Loucy (cell line): ENCODE measurements at regions not wholly inside any gene's neighbourhood (a gene's known extent, or its start where the extent isn't known, plus 50 kb on each side); places are given as distances from the start of the nearest gene placed in this dataset.

ENCODE experiments used
- H2AFZ ChIP-seq: fragments of 200-600 bp; sonication (generic); 2 replicates; pipeline ENCODE4 v1.6.0; 2016; ENCODE audit warnings: antibody characterized with exemption, mild to moderate bottlenecking, low read length, moderate library complexity
- H3F3A ChIP-seq: fragments of 200-600 bp; 2 replicates; pipeline ENCODE4 v1.6.0; 2016; ENCODE audit warnings: antibody characterized with exemption, low read depth, mild to moderate bottlenecking
- H3K27me3 ChIP-seq: fragments of 200-600 bp; sonication (generic); 2 replicates; pipeline ENCODE4 v1.6.1; 2014; ENCODE audit warnings: low read length, mild to moderate bottlenecking; ENCODE audit not compliant: insufficient read depth, poor library complexity, severe bottlenecking
- H3K36me3 ChIP-seq: fragments of 200-600 bp; sonication (generic); 2 replicates; pipeline ENCODE4 v1.6.1; 2016; ENCODE audit warnings: low read length; ENCODE audit not compliant: insufficient read depth
- H3K4me1 ChIP-seq: fragments of 200-600 bp; sonication (generic); 2 replicates; pipeline ENCODE4 v1.5.1; 2014; ENCODE audit warnings: low read length, mild to moderate bottlenecking; ENCODE audit not compliant: insufficient read depth, poor library complexity, severe bottlenecking
- H3K4me2 ChIP-seq: fragments of 200-600 bp; sonication (generic); 2 replicates; pipeline ENCODE4 v1.6.0; 2014; ENCODE audit warnings: antibody characterized with exemption, low read length, low read depth, mild to moderate bottlenecking; ENCODE audit not compliant: poor library complexity, severe bottlenecking
- H3K4me3 ChIP-seq: fragments of 200-600 bp; sonication (generic); 2 replicates; pipeline ENCODE4 v1.5.1; 2014; ENCODE audit warnings: low read length, mild to moderate bottlenecking, mixed read lengths; ENCODE audit not compliant: poor library complexity, severe bottlenecking
- H3K79me2 ChIP-seq: fragments of 200-600 bp; sonication (generic); 2 replicates; pipeline ENCODE4 v1.6.1; 2014; ENCODE audit warnings: low read length; ENCODE audit not compliant: insufficient read depth
- H3K9ac ChIP-seq: fragments of 200-600 bp; sonication (generic); 2 replicates; pipeline ENCODE4 v1.6.0; 2014; ENCODE audit warnings: mild to moderate bottlenecking, low read depth, low read length, moderate library complexity; ENCODE audit not compliant: poor library complexity, severe bottlenecking
- H3K9me2 ChIP-seq: fragments of 200-600 bp; sonication (generic); replicated peaks from 2 replicates; pipeline ENCODE4 v1.6.1; 2016; ENCODE audit warnings: low read depth, low read length, mixed read lengths
- H3K9me3 ChIP-seq: fragments of 200-600 bp; sonication (generic); 2 replicates; pipeline ENCODE4 v1.6.1; 2014; ENCODE audit warnings: mild to moderate bottlenecking, antibody characterized with exemption, low read length, low read depth; ENCODE audit not compliant: insufficient read depth
- H4K20me1 ChIP-seq: fragments of 200-600 bp; sonication (generic); 2 replicates; pipeline ENCODE4 v1.6.0; 2014; ENCODE audit warnings: antibody characterized with exemption, low read length, mild to moderate bottlenecking; ENCODE audit not compliant: insufficient read depth, poor library complexity, severe bottlenecking
- EZH2phosphoT487 ChIP-seq: fragments of 200-600 bp; IDR thresholded peaks from 2 replicates; pipeline ENCODE4 v1.6.1; 2018; ENCODE audit warnings: antibody characterized with exemption, mild to moderate bottlenecking, moderate library complexity, borderline replicate concordance
- TF ChIP-seq, protein P1 (sequence below): fragments of 200-600 bp; sonication (generic); conservative IDR thresholded peaks from 2 replicates; pipeline ENCODE4 v1.5.1; 2014; ENCODE audit warnings: mild to moderate bottlenecking, antibody characterized with exemption, low read length

DNA sequence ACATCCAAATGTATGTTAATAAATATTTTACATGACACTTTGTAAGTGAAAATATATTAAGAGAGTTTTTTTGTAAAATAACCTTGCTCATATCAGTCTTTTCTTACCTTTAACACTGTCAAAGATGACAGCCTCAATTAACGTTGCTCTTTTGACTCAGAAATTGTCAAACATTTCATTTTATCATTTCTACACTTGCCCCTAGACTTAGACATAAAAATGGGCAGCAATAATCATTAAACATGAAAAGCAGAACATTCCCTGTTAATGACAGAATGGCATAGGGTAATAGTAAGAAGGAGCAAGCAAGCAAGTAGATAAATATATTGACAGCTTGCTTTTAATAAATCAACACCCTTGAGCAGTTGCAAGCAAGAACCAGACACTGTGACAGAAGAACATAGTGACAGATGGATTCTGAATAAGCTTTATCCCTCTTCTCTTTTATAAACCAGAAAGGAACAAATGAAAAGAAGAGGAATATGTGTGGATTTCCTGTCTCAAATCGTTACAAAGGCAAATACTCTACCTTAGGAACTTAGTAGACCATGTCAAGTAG, 796.0 kb upstream of the CHD1 start:
- H3K27me3 ChIP-seq: no peaks in the 10 kb centered on the region

DNA sequence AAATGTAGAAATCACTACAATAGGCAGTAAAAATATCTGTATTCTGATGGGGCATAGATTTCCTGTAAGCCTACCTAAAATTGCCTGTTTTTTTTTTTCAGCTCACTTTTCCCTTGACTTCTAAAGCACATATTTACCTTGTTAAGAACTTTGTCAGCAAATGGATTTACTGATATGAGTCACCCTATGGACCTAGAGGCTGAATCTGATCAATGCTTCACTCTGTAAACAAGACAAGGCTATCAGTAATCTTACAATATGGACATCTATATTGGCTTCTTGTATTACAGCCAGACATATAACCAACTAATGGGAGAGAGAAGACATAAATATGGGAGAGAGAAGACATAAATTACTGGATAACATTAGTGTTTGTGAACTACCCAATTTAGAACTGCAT, 792.7 kb upstream of the CHD1 start:
- Histone ChIP-seq H3K4me3 (no peak overlapping the region), H3K9me2 (no peaks in the 10 kb centered on the region), H3K9ac (no peak overlapping the region), H3K36me3 (no peaks in the 10 kb centered on the region), H3K9me3 (no peaks in the 10 kb centered on the region), H3K4me2 (no peak overlapping the region), H2AFZ (no peak overlapping the region), H4K20me1 (no peaks in the 10 kb centered on the region), H3K79me2 (no peaks in the 10 kb centered on the region), H3K4me1 (no peaks in the 10 kb centered on the region), H3K27me3 (no peaks in the 10 kb centered on the region), H3F3A (no peaks in the 10 kb centered on the region)
- no peak for TF ChIP-seq EZH2phosphoT487
- TF ChIP-seq, protein P1, sequence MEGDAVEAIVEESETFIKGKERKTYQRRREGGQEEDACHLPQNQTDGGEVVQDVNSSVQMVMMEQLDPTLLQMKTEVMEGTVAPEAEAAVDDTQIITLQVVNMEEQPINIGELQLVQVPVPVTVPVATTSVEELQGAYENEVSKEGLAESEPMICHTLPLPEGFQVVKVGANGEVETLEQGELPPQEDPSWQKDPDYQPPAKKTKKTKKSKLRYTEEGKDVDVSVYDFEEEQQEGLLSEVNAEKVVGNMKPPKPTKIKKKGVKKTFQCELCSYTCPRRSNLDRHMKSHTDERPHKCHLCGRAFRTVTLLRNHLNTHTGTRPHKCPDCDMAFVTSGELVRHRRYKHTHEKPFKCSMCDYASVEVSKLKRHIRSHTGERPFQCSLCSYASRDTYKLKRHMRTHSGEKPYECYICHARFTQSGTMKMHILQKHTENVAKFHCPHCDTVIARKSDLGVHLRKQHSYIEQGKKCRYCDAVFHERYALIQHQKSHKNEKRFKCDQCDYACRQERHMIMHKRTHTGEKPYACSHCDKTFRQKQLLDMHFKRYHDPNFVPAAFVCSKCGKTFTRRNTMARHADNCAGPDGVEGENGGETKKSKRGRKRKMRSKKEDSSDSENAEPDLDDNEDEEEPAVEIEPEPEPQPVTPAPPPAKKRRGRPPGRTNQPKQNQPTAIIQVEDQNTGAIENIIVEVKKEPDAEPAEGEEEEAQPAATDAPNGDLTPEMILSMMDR: no peak

More for the DNA sequence above, 796.0 kb upstream of the CHD1 start:
- TF ChIP-seq EZH2phosphoT487: no peak
- TF ChIP-seq, protein P1: no peak
- H3K36me3 ChIP-seq: no peaks in the 10 kb centered on the region
- H3K4me2 ChIP-seq: no peak overlapping the region
- H3K9me3 ChIP-seq: no peaks in the 10 kb centered on the region
- H2AFZ ChIP-seq: no peak overlapping the region
- H3K9me2 ChIP-seq: no peaks in the 10 kb centered on the region
- no peak overlapping the region for H3K9ac ChIP-seq
- H3K4me1 ChIP-seq: no peaks in the 10 kb centered on the region
- H3K4me3 ChIP-seq: no peak overlapping the region
- H3K79me2 ChIP-seq: no peaks in the 10 kb centered on the region
- no peaks in the 10 kb centered on the region for H4K20me1 ChIP-seq
- no peaks in the 10 kb centered on the region for H3F3A ChIP-seq

DNA sequence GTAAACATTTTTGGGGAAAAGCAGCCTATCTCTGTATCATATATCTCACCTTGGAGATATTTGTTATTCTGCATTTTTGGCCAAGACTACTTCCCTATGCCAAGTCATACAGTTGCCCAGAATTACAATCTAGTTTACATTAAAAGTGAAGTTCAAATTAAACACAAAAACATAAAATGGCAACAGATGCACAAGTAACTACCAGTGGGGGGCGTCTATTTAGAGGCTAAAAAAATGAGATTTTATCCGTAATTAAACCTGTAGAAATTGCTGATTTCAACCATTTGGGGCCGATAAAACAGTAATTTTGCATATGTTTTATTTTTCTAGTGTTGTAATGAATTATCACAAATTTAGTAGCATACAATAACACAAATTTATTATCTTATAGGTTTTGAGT, 787.1 kb upstream of the CHD1 start:
- Histone ChIP-seq H4K20me1 (no peaks in the 10 kb centered on the region), H3K4me2 (no peak overlapping the region), H3K9ac (no peak overlapping the region), H3K4me1 (no peaks in the 10 kb centered on the region), H3K4me3 (no peak overlapping the region), H3K27me3 (no peaks in the 10 kb centered on the region), H2AFZ (no peak overlapping the region), H3K9me3 (no peaks in the 10 kb centered on the region), H3K79me2 (no peaks in the 10 kb centered on the region), H3K36me3 (no peaks in the 10 kb centered on the region), H3F3A (no peaks in the 10 kb centered on the region), H3K9me2 (no peaks in the 10 kb centered on the region)
- TF ChIP-seq, protein P1: no peak
- no peak for TF ChIP-seq EZH2phosphoT487
